NCI-H2227 (cell line): ENCODE measurements at regions not wholly inside any gene's neighbourhood (a gene's known extent, or its start where the extent isn't known, plus 50 kb on each side); places are given as distances from the start of the nearest gene placed in this dataset.

Experiments
- DNase-seq: peaks from one replicate; lab custom pipeline; 2025; ENCODE audit not compliant: unreplicated experiment; lab: John Stamatoyannopoulos, UW

DNA sequence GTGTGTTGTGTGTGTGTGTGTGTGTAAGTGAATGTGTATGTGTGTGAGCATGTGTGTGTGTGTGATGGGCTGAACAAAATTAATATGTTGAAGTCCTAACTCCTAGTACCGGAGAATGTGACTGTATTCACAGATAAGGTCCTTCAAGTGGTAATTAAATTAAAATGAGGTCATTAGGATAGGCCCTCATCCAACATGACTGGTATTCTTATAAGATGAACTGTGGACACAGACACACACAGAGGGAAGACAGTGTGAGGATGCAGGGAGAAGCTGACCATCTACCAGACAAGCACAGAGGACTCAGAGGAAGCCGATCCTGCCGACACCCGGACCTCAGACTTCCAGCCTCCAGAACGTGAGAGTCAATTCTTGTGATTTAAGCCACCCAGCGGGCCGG, 91.2 kb upstream of the PGBD5 start:
- DNase-seq = no peak

DNA sequence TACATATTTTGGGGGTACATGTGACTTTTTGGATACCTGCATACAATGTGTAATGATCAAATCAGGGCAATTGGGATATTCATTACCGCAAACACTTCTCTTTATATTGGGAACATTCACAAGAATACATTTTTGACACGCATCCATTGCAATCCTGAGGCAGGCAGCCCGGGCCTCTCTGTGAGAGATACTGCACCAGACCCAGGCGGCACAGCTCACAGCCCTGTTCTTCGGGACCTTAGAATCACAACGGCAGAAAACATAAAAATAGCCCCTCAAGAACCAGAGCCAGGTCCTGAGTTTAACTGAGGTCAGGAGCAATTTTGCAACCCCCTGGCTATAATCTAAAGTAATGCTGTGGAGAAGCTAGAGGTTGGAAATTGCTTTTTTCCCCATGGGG, 90.8 kb upstream of the PGBD5 start:
- DNase-seq = no peak

GRCh38 chr1:230515451-230516145, 89.5 kb upstream of the PGBD5 start:
- DNase-seq = peak; percentile 10

- DNase-seq = no peak
Measured at GRCh38 chr1:230510496-230510895, 84.4 kb upstream of the PGBD5 start.

GRCh38 chr1:230509281-230509977, 83.3 kb upstream of the PGBD5 start:
- DNase-seq = no peak

GRCh38 chr1:230507666-230508402, 81.7 kb upstream of the PGBD5 start:
- DNase-seq = no peak

GRCh38 chr1:230507236-230507635, 81.1 kb upstream of the PGBD5 start:
- no peak for DNase-seq

DNA sequence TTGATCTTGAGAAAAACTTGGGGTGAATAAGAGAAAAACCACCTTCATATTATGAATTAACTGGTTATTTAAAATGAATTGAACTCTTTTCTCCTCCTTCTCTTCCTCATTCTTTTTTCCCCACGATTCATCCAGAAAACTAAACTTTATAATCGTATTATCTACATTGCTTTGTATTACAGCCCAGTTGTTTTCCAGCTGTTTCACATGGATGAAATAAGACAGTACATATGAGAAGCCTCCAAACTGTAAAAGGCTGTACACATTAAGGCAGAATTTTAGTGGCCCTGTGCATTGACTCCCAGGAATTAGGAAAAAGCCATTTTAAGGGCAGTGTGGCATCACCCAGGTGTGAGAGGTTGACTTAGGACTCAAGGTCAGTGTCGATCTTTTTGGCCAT, 80.3 kb upstream of the PGBD5 start:
- no peak for DNase-seq

DNA sequence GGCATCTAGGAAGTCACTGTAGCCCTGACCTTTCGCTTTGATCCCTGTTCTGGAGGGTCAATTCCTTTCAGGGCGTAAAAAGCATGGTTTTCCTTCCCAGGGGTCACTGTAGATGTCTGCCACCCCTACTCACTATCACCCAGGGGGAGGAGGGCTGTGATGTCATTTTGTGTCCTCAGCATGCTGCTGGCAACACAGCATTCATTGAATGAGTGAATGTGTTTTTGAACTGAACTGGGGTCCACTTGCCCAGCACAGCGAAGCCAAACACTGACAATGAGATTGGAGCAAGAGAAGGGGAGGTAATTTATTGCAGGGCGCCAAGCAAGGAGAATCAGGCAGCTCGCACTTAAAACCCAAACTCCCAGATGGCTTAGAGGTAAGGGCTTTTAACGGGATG, 78.2 kb upstream of the PGBD5 start:
- DNase-seq = no peak

GRCh38 chr1:230503726-230504125, 77.6 kb upstream of the PGBD5 start:
- no peak for DNase-seq

DNA sequence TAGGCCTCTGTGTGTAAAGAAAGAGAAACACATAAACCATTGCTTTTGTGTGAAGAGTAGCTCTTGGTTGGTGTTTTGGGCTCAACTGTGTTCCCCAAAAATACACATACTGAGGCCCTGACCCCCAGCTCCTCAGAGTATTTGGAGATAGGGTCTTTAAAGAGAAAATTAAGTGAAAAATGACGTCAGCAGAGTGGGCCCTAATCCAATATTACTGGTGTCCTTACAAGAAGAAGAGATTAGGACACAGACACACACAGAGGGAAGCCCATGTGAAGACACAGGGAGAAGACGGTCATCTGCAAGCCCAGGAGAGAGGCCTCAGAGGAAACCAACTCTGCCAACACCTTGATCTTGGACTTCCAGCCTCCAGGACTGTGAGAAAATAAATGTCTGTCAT, 76.9 kb upstream of the PGBD5 start:
- no peak for DNase-seq

DNA sequence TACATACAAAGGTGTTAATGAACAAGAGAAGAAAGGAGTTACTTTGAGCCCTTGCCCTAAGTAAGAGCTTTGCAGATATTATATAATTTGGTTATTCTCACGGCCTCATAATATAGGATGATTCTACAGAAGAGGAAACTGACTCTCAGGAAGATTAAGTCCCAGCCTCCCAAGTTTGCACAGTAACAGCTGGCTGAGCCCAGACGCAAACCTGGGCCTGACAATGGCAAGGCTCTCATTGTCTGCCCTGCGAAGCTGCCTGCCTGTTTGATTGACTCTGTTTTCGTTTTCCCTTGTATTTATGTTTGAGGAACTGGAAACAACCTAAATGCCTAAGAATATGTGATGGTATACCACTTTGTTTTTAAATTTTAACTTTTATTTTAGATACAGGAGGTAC, 76.2 kb upstream of the PGBD5 start:
- DNase-seq = no peak

DNA sequence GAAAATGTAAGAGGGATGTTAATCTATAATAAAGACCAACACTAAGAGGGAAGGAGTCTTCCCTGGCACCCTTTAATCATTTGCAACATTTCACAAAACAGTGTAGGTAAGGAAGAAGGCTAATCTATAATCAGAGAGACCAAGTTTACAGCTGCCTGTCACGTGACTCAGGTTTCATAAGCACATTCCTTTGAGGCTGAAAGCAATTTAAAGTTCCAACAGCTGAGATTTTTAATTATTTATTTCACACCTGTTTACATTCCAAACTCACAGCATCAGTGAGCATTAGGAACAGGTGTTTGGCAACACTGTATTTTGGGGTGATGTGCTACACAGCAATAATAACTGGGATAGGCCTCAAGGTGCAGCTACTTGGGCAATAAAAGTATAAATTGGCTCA, 75.7 kb upstream of the PGBD5 start:
- no peak for DNase-seq

DNA sequence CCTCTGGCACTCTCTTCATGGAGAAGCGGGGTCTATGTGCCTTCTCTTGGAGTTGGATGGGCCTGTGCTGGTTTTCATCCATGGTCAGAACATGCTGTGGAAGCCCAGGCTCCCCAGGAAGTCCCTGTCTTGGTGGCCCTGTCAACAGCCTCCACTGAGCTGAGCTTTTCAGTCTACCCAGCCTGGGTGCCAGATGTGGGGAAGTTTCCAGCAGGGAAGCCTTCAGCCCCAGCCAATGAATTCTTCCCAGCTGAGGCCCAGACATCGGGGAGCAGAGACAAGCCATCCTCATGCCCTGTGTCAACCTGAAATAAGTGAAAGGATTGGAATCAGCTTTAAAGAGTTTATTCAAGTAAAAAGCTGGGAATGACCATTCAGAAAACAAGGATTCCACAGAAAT, 75.1 kb upstream of the PGBD5 start:
- DNase-seq = no peak

- no peak for DNase-seq
Measured at GRCh38 chr1:230500063-230500462, 73.9 kb upstream of the PGBD5 start.

- DNase-seq = no peak
Measured at GRCh38 chr1:230499496-230499895, 73.4 kb upstream of the PGBD5 start.

DNA sequence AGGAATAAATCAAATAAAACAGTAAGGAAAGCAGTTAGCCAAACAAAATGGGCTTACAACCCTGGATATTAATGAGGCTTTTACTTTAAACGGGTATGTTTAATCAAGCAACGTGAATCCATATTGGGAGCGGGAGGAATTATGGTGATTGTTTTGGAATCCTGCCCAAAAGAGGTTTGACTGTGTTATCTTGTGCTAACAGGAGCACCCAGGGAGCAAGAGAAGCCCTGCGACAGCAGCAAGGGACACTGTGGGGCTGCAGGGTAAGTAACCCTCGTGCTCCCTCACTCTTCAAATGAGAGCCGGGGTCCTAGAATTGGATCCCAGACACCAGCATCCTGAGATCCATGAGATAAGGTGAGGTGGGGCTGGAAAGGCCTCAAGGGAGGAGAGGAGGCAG, 72.6 kb upstream of the PGBD5 start:
- DNase-seq = no peak

GRCh38 chr1:230496451-230496850, 70.3 kb upstream of the PGBD5 start:
- no peak for DNase-seq

DNA sequence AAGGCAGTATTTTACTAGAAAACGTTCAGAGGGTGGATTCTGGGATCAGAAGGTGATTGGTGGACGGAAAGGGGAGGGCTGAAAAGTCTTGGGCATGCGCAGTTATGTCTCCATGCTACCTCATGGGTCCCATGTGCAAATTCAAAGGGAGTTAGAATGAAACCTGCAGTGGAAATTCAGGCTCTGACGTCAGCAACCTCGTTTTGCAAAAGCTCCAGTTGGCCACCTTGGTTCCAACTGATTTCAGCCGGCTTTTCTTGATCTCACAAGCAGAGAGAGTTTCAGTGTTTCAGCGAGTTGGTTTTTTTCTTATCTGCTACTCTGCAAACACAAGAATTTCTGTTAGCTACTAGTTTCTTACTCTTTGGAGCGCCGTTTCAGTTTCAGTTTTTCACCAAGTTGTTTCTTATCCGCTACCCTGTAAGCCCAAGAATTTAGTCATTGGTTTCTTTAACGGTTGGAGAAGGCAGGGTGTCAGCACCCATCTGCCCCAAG, 69.8 kb upstream of the PGBD5 start:
- DNase-seq = no peak

DNA sequence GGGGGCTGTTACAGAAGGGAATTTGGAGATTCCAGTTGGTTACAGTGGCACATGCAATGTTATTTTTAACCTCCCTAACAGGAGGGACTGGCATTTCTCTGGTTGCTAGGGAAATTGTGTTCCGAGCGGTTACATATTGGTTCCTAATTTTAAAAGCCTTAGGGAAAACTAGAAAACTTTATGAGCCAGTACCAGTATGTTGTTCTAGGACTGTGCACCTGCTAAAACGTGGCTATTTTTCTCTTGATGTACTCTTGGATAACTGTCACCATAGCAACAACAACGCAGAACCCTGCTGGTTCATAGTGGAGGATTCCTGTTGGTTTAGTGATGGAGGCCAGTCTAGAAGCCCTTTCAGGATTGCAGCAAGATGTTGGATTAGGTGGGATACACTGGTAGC, 68.9 kb upstream of the PGBD5 start:
- DNase-seq = no peak

- DNase-seq = no peak
Measured at GRCh38 chr1:230494514-230494913, 68.4 kb upstream of the PGBD5 start.

DNA sequence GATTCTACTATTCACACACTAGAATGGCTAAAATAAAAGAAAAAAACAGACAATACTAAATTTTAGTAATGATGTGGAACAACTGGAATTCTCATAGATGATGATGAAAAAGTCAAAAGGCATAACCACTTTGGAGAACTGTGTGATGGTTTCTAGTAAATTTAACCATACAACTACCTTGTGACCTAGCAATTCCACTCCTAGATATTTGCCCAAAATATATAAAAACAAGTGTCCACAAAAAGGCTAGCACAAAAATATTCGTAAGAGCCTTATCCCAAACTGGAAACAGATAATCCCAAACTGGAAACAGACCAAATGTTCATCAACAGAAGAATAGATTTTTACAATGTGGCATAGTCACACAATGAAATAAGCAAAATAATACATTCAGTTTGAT, 67.9 kb upstream of the PGBD5 start:
- no peak for DNase-seq
